ENCODE measurements at regions not wholly inside any gene's neighbourhood (a gene's known extent, or its start where the extent isn't known, plus 50 kb on each side); places are given as distances from the start of the nearest gene placed in this dataset.

GRCh38 chr4:56155432-56155831 is 206.7 kb downstream of the CEP135 start:
- TF ChIP-seq CTCF (IDR thresholded peaks at IDR 0.05; ENCODE audit: insufficient read depth, low read length) (no peak), POLR2AphosphoS5 (IDR thresholded peaks at IDR 0.05; ENCODE audit: low read depth) (no peak)
- TF ChIP-seq, protein P1, sequence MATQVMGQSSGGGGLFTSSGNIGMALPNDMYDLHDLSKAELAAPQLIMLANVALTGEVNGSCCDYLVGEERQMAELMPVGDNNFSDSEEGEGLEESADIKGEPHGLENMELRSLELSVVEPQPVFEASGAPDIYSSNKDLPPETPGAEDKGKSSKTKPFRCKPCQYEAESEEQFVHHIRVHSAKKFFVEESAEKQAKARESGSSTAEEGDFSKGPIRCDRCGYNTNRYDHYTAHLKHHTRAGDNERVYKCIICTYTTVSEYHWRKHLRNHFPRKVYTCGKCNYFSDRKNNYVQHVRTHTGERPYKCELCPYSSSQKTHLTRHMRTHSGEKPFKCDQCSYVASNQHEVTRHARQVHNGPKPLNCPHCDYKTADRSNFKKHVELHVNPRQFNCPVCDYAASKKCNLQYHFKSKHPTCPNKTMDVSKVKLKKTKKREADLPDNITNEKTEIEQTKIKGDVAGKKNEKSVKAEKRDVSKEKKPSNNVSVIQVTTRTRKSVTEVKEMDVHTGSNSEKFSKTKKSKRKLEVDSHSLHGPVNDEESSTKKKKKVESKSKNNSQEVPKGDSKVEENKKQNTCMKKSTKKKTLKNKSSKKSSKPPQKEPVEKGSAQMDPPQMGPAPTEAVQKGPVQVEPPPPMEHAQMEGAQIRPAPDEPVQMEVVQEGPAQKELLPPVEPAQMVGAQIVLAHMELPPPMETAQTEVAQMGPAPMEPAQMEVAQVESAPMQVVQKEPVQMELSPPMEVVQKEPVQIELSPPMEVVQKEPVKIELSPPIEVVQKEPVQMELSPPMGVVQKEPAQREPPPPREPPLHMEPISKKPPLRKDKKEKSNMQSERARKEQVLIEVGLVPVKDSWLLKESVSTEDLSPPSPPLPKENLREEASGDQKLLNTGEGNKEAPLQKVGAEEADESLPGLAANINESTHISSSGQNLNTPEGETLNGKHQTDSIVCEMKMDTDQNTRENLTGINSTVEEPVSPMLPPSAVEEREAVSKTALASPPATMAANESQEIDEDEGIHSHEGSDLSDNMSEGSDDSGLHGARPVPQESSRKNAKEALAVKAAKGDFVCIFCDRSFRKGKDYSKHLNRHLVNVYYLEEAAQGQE (IDR thresholded peaks at IDR 0.05; ENCODE audit: insufficient replicate concordance, low read depth), result no peak
